ENCODE measurements at regions not wholly inside any gene's neighbourhood (a gene's known extent, or its start where the extent isn't known, plus 50 kb on each side); places are given as distances from the start of the nearest gene placed in this dataset.

GRCh38 chr15:88391006-88391405, 76.2 kb downstream of the MRPL46 start:
- TF ChIP-seq CTCF (IDR thresholded peaks at IDR 0.05) (no peak), POLR2AphosphoS5 (IDR thresholded peaks at IDR 0.05) (no peak)

Data from breast epithelium (tissue), 3 donors.